ENCODE measurements at regions not wholly inside any gene's neighbourhood (a gene's known extent, or its start where the extent isn't known, plus 50 kb on each side); places are given as distances from the start of the nearest gene placed in this dataset.

DNA sequence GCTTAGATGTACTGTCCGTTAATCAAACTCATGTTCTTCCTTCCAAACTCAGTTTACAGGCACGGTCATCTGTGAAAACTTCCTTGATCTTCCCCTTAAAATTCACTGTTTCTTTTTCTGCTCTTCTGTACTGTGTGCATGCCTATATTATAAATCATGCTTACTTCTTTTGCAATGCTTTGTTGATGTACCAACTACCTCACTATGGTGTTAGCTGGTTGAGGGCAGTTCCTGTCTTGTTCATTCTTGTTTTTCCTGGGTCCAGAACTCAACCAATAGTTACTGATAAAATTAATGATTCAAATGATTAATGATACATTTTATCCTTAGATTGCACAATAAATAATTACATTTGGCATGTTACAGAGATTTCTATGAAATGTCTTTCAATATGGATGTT, 163.8 kb downstream of the CHRM3 start:
- Histone ChIP-seq H3K4me3 (ENCODE audit: insufficient read depth, low read length, poor library complexity, severe bottlenecking) (no peak overlapping the region), H3K27ac (ENCODE audit: low read depth, low read length) (no peak overlapping the region), H3K79me2 (ENCODE audit: insufficient read depth, low read length) (no peaks in the 10 kb centered on the region), H3K9me3 (ENCODE audit: insufficient read depth, low read length) (no peaks in the 10 kb centered on the region; the same call in 1 of the 2 replicates), H3K9me2 (replicated peaks; ENCODE audit: insufficient read depth, low read length) (no peaks in the 10 kb centered on the region), H3K27me3 (ENCODE audit: low read length) (no peaks in the 10 kb centered on the region), H3K36me3 (ENCODE audit: low read length) (no peaks in the 10 kb centered on the region), H2AFZ (ENCODE audit: low read depth, low read length, severe bottlenecking) (no peak overlapping the region), H3K9ac (ENCODE audit: low read length) (no peak overlapping the region), H3K4me2 (ENCODE audit: low read depth, low read length, poor library complexity, severe bottlenecking) (no peak overlapping the region), H3F3A (ENCODE audit: insufficient read depth) (no peaks in the 10 kb centered on the region), H4K20me1 (ENCODE audit: low read depth, low read length) (no peaks in the 10 kb centered on the region)
- TF ChIP-seq, protein P1, sequence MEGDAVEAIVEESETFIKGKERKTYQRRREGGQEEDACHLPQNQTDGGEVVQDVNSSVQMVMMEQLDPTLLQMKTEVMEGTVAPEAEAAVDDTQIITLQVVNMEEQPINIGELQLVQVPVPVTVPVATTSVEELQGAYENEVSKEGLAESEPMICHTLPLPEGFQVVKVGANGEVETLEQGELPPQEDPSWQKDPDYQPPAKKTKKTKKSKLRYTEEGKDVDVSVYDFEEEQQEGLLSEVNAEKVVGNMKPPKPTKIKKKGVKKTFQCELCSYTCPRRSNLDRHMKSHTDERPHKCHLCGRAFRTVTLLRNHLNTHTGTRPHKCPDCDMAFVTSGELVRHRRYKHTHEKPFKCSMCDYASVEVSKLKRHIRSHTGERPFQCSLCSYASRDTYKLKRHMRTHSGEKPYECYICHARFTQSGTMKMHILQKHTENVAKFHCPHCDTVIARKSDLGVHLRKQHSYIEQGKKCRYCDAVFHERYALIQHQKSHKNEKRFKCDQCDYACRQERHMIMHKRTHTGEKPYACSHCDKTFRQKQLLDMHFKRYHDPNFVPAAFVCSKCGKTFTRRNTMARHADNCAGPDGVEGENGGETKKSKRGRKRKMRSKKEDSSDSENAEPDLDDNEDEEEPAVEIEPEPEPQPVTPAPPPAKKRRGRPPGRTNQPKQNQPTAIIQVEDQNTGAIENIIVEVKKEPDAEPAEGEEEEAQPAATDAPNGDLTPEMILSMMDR (IDR thresholded peaks at IDR 0.05; ENCODE audit: insufficient read depth, low read length, poor library complexity, severe bottlenecking), result no peak
- TF ChIP-seq EZH2phosphoT487 (conservative IDR thresholded peaks at IDR 0.05; ENCODE audit: low read length), result no peak

- TF ChIP-seq, protein P1 (IDR thresholded peaks at IDR 0.05; ENCODE audit: insufficient read depth, low read length, poor library complexity, severe bottlenecking), result no peak
- TF ChIP-seq EZH2phosphoT487 (conservative IDR thresholded peaks at IDR 0.05; ENCODE audit: low read length), result no peak
- Histone ChIP-seq H3K9ac (ENCODE audit: low read length) (no peak overlapping the region), H3K79me2 (ENCODE audit: insufficient read depth, low read length) (no peaks in the 10 kb centered on the region), H2AFZ (ENCODE audit: low read depth, low read length, severe bottlenecking) (no peak overlapping the region), H4K20me1 (ENCODE audit: low read depth, low read length) (no peaks in the 10 kb centered on the region), H3K36me3 (ENCODE audit: low read length) (no peaks in the 10 kb centered on the region), H3F3A (ENCODE audit: insufficient read depth) (no peaks in the 10 kb centered on the region), H3K9me2 (replicated peaks; ENCODE audit: insufficient read depth, low read length) (no peaks in the 10 kb centered on the region), H3K4me2 (ENCODE audit: low read depth, low read length, poor library complexity, severe bottlenecking) (no peak overlapping the region), H3K9me3 (ENCODE audit: insufficient read depth, low read length) (no peaks in the 10 kb centered on the region), H3K4me3 (ENCODE audit: insufficient read depth, low read length, poor library complexity, severe bottlenecking) (no peak overlapping the region), H3K27me3 (ENCODE audit: low read length) (no peaks in the 10 kb centered on the region), H3K27ac (ENCODE audit: low read depth, low read length) (no peak overlapping the region)
Measured at GRCh38 chr1:239555350-239555749, 169.0 kb downstream of the CHRM3 start.

DNA sequence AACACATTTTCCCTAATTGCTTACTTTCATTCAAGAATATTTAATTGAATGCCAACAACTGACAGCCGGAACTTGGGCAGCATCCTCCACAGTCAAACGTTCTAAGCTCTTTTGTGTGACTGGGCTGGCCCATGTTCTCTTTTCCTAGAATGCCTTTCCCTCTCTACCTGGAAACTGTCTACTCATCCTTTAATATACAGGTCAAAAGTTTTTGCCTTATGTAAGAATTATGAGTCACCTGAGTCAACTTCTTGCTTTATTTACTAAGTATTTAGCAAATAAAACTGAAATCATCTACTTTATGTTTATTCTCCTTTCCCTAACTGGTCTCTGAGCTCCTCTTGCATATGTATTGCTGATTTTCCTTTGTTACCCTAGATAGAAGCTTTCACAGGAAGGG, 172.2 kb downstream of the CHRM3 start:
- H4K20me1 ChIP-seq (ENCODE audit: low read depth, low read length), result no peaks in the 10 kb centered on the region
- H3K36me3 ChIP-seq (ENCODE audit: low read length), result no peaks in the 10 kb centered on the region
- no peaks in the 10 kb centered on the region for H3K9me3 ChIP-seq (ENCODE audit: insufficient read depth, low read length)
- no peak overlapping the region for H3K4me2 ChIP-seq (ENCODE audit: low read depth, low read length, poor library complexity, severe bottlenecking)
- H3K9me2 ChIP-seq (replicated peaks; ENCODE audit: insufficient read depth, low read length), result no peaks in the 10 kb centered on the region
- H2AFZ ChIP-seq (ENCODE audit: low read depth, low read length, severe bottlenecking), result no peak overlapping the region
- TF ChIP-seq EZH2phosphoT487 (conservative IDR thresholded peaks at IDR 0.05; ENCODE audit: low read length), result no peak
- TF ChIP-seq, protein P1 (IDR thresholded peaks at IDR 0.05; ENCODE audit: insufficient read depth, low read length, poor library complexity, severe bottlenecking), result no peak
- H3K4me3 ChIP-seq (ENCODE audit: insufficient read depth, low read length, poor library complexity, severe bottlenecking), result no peak overlapping the region
- H3K79me2 ChIP-seq (ENCODE audit: insufficient read depth, low read length), result no peaks in the 10 kb centered on the region
- H3K27me3 ChIP-seq (ENCODE audit: low read length), result no peaks in the 10 kb centered on the region
- no peak overlapping the region for H3K27ac ChIP-seq (ENCODE audit: low read depth, low read length)
- no peaks in the 10 kb centered on the region for H3F3A ChIP-seq (ENCODE audit: insufficient read depth)
- H3K9ac ChIP-seq (ENCODE audit: low read length), result no peak overlapping the region
